Hepatocyte (in vitro differentiated cells): ENCODE measurements at regions not wholly inside any gene's neighbourhood (a gene's known extent, or its start where the extent isn't known, plus 50 kb on each side); places are given as distances from the start of the nearest gene placed in this dataset.

ENCODE experiments used
- CTCF ChIP-seq: fragments of 200-600 bp; sonication (generic); IDR thresholded peaks from 2 replicates; pipeline ENCODE4 v1.5.1; 2016; ENCODE audit warnings: antibody characterized with exemption, mild to moderate bottlenecking; ENCODE audit not compliant: poor library complexity
- EZH2 ChIP-seq: fragments of 200-600 bp; sonication (generic); IDR thresholded peaks from 2 replicates; pipeline ENCODE4 v1.6.1; 2016; ENCODE audit warnings: antibody characterized with exemption, mild to moderate bottlenecking, borderline replicate concordance
- EZH2phosphoT487 ChIP-seq: fragments of 200-600 bp; sonication (generic); IDR thresholded peaks from one replicate; pipeline ENCODE4 v1.6.1; 2018; ENCODE audit warnings: antibody characterized with exemption, mild to moderate bottlenecking, low read depth, moderate library complexity; ENCODE audit not compliant: unreplicated experiment, severe bottlenecking

- TF ChIP-seq CTCF = no peak
- TF ChIP-seq EZH2 = no peak
- TF ChIP-seq EZH2phosphoT487 = no peak
These were observed 737.4 kb upstream of the ZP4 start for GRCh38 chr1:238628110-238628509.
